B cell (primary cell): ENCODE measurements at regions not wholly inside any gene's neighbourhood (a gene's known extent, or its start where the extent isn't known, plus 50 kb on each side); places are given as distances from the start of the nearest gene placed in this dataset.

Experiments used
- ATAC-seq: fragments of 200-7000 bp; cut with Tn5 transposase; one replicate; pipeline ENCODE4 v1.10.0; 2021; ENCODE audit warnings: low read depth, mild to moderate bottlenecking, moderate number of reproducible peaks, moderate library complexity
- CTCF ChIA-PET: fragments of 350-600 bp; sonication (Branson Sonifier 250); formaldehyde crosslinking; loops from one replicate; lab custom pipeline; 2021; ENCODE audit warnings: antibody characterized with exemption, inconsistent platforms; lab: Charles Lee
- POLR2A ChIA-PET: fragments of 350-600 bp; sonication (Branson Sonifier 250); formaldehyde crosslinking; loops from one replicate; lab custom pipeline; 2021; ENCODE audit warnings: antibody characterized with exemption; lab: Charles Lee
- DNase-seq: peaks from one replicate; pipeline ENCODE4 v3.0.0; 2013
- H2AFZ ChIP-seq: 2 replicates; pipeline ENCODE4 v1.6.1; 2012; ENCODE audit warnings: mild to moderate bottlenecking, low read depth, low read length; ENCODE audit not compliant: insufficient read depth, poor library complexity, severe bottlenecking
- H3K27ac ChIP-seq, 2 donors: 1 replicate in 1 of 2; 2 replicates in 1 of 2; pipeline ENCODE4 v1.5.1; 2012 to 2013; ENCODE audit warnings: low read length in 2 of 2, mild to moderate bottlenecking in 2 of 2, moderate library complexity in 1 of 2
- H3K27me3 ChIP-seq, 4 experiments: fragments of 200-600 bp in 1 of 4; sonication (generic) in 1 of 4; replicated peaks in 1 of 4; 1 replicate in 2 of 4; 2 replicates in 2 of 4; pipeline versions ENCODE4 v1.6.1 to v1.7.0; 2013 to 2016; ENCODE audit warnings: low read length in 3 of 4, mild to moderate bottlenecking in 2 of 4, mixed read lengths in 1 of 4, moderate library complexity in 1 of 4; ENCODE audit not compliant: insufficient read depth in 4 of 4, control insufficient read depth in 3 of 4; ENCODE audit errors: control extremely low read depth in 1 of 4
- H3K36me3 ChIP-seq, 2 experiments: replicated peaks in 1 of 2; 1 replicate in 1 of 2; 2 replicates in 1 of 2; pipeline versions ENCODE4 v1.6.1 to v1.7.1; 2013; ENCODE audit warnings: low read length in 1 of 2; ENCODE audit not compliant: insufficient read depth in 2 of 2, control insufficient read depth in 1 of 2; ENCODE audit errors: control extremely low read depth in 1 of 2, extremely low read depth in 1 of 2
- H3K4me1 ChIP-seq, 2 donors: fragments of 200-600 bp in 1 of 2; sonication (generic) in 1 of 2; 1 replicate in 1 of 2; 2 replicates in 1 of 2; pipeline versions ENCODE4 v1.5.1 to v1.6.1; 2013 to 2017; ENCODE audit warnings: low read length in 2 of 2; ENCODE audit not compliant: control insufficient read depth in 2 of 2, insufficient read depth in 2 of 2
- H3K4me2 ChIP-seq: replicated peaks from 2 replicates; pipeline ENCODE3; 2012; ENCODE audit warnings: mild to moderate bottlenecking, low read depth, low read length; ENCODE audit not compliant: poor library complexity, severe bottlenecking
- H3K4me3 ChIP-seq, 5 experiments: fragments of 200-600 bp in 1 of 5; sonication (generic) in 1 of 5; 1 replicate in 3 of 5; 2 replicates in 2 of 5; pipeline versions ENCODE4 v1.5.1 to v1.7.0; 2011 to 2016; ENCODE audit warnings: low read length in 4 of 5, mild to moderate bottlenecking in 4 of 5, low read depth in 2 of 5, control low read depth in 1 of 5, moderate library complexity in 1 of 5; ENCODE audit not compliant: insufficient read depth in 1 of 5; ENCODE audit errors: control extremely low read depth in 1 of 5, extremely low read depth in 1 of 5
- H3K79me2 ChIP-seq: fragments of 200-600 bp; sonication (generic); one replicate; pipeline ENCODE4 v1.6.0; 2016; ENCODE audit warnings: low read length; ENCODE audit not compliant: control insufficient read depth, insufficient read depth
- H3K9ac ChIP-seq: fragments of 200-600 bp; sonication (generic); 2 replicates; pipeline ENCODE4 v1.6.1; 2017; ENCODE audit warnings: mild to moderate bottlenecking, low read length, moderate library complexity
- H3K9me3 ChIP-seq, 3 donors: one replicate each; pipeline versions ENCODE4 v1.6.1 to v1.7.1; 2013; ENCODE audit warnings: low read length in 2 of 3; ENCODE audit not compliant: control insufficient read depth in 2 of 3, insufficient read depth in 1 of 3; ENCODE audit errors: control extremely low read depth in 1 of 3
- H4K20me1 ChIP-seq: 2 replicates; pipeline ENCODE4 v1.6.0; 2012; ENCODE audit warnings: mild to moderate bottlenecking, low read length; ENCODE audit not compliant: insufficient read depth, control insufficient read depth, poor library complexity, severe bottlenecking
- H3K27ac Mint-ChIP-seq: one replicate; pipeline ENCODE4 v1.8.0; 2021; ENCODE audit warnings: mixed read lengths
- H3K27me3 Mint-ChIP-seq: one replicate; pipeline ENCODE4 v1.8.0; 2021; ENCODE audit warnings: mixed read lengths
- H3K4me1 Mint-ChIP-seq: one replicate; pipeline ENCODE4 v1.8.0; 2021; ENCODE audit warnings: mixed read lengths
- H3K4me3 Mint-ChIP-seq: one replicate; pipeline ENCODE4 v1.8.0; 2021; ENCODE audit warnings: mixed read lengths
- H3K9me3 Mint-ChIP-seq: one replicate; pipeline ENCODE4 v1.8.0; 2022; ENCODE audit warnings: mixed read lengths; ENCODE audit not compliant: insufficient read depth
- EZH2 ChIP-seq: IDR thresholded peaks from 2 replicates; pipeline ENCODE4 v1.6.1; 2012; ENCODE audit warnings: borderline replicate concordance, low read depth, mild to moderate bottlenecking, moderate library complexity, low read length; ENCODE audit not compliant: insufficient read depth, poor library complexity, severe bottlenecking
- WGBS: methylation state at CpG from one replicate; pipeline ENCODE4 v1.1.5; 2013; ENCODE audit warnings: missing lambda C conversion rate; ENCODE audit not compliant: insufficient coverage; 5-methylcytosine and 5-hydroxymethylcytosine counted together
- intact Hi-C: fragments of 100-400 bp; cut with micrococcal nuclease; formaldehyde crosslinking; loops from one replicate; pipeline ENCODE4 v1.10.0; 2022
- TF ChIP-seq, protein P1 (sequence below): fragments of 200-600 bp; IDR thresholded peaks from one replicate; pipeline ENCODE4 v1.8.0; 2022; ENCODE audit warnings: antibody characterized with exemption, mild to moderate bottlenecking

DNA sequence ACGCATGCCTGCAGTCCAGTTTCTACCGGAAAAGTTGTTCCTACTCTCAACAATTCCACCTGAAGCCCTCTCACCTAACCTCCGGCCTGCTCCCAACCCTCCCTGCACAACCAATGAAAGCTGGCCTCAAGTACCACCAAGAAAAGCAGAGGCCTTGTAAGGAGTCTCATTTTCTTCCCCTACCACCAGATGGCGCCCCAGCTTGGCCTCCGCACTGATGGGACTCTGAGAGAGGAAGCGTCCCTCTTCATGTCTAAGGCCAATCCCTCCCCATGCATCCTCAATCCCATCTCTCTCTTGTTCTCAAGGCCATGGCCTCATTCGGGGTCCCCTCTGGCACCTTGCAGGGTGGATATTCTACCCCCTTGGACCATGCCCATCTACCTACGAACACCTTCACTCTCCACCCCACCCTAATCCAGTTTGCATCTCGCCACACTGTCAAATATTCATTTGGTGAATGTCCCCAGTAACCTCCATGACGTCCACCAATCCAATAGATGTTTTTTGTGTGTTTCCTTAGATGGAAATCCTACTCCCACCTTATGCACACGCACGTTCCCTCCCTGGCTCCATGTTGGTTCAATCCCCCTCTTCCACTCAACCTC, 412.8 kb downstream of the ZNF536 start:
- Histone ChIP-seq H3K4me1 (no peaks in the 10 kb centered on the region), H3K36me3 (no peaks in the 10 kb centered on the region), H3K4me2 (no peak overlapping the region), H3K9ac (no peak overlapping the region), H4K20me1 (no peaks in the 10 kb centered on the region), H3K27me3 (no peaks in the 10 kb centered on the region), H3K79me2 (no peaks in the 10 kb centered on the region), H3K27ac (no peak overlapping the region), H3K4me3 (no peak overlapping the region), H2AFZ (no peak overlapping the region), H3K9me3 (peaks cover 0 to 9% (median 0%) of the 10 kb centered on the region in 3 donors)
- intact Hi-C loops = loop anchor here (5.0 to 10.0 kb wide), 2 partner anchors 1437 to 1790 kb away; no protein-coding TSS in a partner anchor
- ChIA-PET POLR2A (no interaction called here), CTCF (interaction anchor here (0.6 kb wide), 2 partner anchors 10 to 1785 kb away, joined by 3 read pairs; no protein-coding TSS in a partner anchor)
- H3K27me3 Mint-ChIP-seq = no peaks in the 10 kb centered on the region
- no peaks in the 10 kb centered on the region for H3K9me3 Mint-ChIP-seq
- ATAC-seq (no peak), DNase-seq (peak; percentile 29)
- H3K4me1 Mint-ChIP-seq = no peaks in the 10 kb centered on the region
- 50% methylated on average over 7 of the region's 12 CpGs for WGBS
- H3K4me3 Mint-ChIP-seq = no peak overlapping the region
- TF ChIP-seq EZH2 = no peak
- TF ChIP-seq, protein P1, sequence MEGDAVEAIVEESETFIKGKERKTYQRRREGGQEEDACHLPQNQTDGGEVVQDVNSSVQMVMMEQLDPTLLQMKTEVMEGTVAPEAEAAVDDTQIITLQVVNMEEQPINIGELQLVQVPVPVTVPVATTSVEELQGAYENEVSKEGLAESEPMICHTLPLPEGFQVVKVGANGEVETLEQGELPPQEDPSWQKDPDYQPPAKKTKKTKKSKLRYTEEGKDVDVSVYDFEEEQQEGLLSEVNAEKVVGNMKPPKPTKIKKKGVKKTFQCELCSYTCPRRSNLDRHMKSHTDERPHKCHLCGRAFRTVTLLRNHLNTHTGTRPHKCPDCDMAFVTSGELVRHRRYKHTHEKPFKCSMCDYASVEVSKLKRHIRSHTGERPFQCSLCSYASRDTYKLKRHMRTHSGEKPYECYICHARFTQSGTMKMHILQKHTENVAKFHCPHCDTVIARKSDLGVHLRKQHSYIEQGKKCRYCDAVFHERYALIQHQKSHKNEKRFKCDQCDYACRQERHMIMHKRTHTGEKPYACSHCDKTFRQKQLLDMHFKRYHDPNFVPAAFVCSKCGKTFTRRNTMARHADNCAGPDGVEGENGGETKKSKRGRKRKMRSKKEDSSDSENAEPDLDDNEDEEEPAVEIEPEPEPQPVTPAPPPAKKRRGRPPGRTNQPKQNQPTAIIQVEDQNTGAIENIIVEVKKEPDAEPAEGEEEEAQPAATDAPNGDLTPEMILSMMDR = peak; percentile 55
- no peak overlapping the region for H3K27ac Mint-ChIP-seq

DNA sequence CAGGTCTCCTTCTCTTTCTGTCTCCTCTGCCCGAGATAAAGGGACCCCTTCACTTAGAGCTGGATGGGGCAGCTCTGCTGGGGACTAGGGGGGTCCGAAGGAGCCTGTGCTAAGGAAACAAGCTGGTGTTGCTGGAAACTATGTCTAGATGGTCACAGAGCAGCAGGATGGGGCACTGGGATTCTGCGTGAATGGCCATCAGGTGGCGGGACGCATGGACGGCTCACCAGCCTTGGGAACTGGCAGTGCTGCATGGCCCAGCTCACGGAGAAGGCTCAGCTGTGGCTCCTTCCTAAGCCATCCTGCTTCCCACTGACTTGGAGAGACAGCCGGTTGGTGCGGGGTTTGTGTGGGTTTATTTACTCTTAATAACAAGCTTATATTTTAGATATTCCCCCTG, 411.8 kb downstream of the ZNF536 start:
- DNase-seq = no peak
- Histone ChIP-seq H3K27me3 (no peaks in the 10 kb centered on the region), H3K79me2 (no peaks in the 10 kb centered on the region), H3K4me1 (no peaks in the 10 kb centered on the region), H3K36me3 (no peaks in the 10 kb centered on the region), H3K9me3 (peaks cover 0 to 9% (median 0%) of the 10 kb centered on the region in 3 donors), H3K4me2 (no peak overlapping the region), H3K9ac (no peak overlapping the region), H2AFZ (no peak overlapping the region), H3K27ac (no peak overlapping the region), H4K20me1 (no peaks in the 10 kb centered on the region), H3K4me3 (no peak overlapping the region)
- H3K27me3 Mint-ChIP-seq = no peaks in the 10 kb centered on the region
- ChIA-PET POLR2A (no interaction called here), CTCF (no interaction called here)
- intact Hi-C loops = loop anchor here (10.0 kb wide), 1 partner anchor 1791 kb away; no protein-coding TSS in a partner anchor
- no peaks in the 10 kb centered on the region for H3K4me1 Mint-ChIP-seq
- TF ChIP-seq, protein P1 = no peak
- no peak for TF ChIP-seq EZH2
- no peak for ATAC-seq
- WGBS = 98% methylated on average over 6 of the region's 9 CpGs
- H3K4me3 Mint-ChIP-seq = no peak overlapping the region
- H3K27ac Mint-ChIP-seq = no peak overlapping the region
- no peaks in the 10 kb centered on the region for H3K9me3 Mint-ChIP-seq
